ENCODE measurements at regions not wholly inside any gene's neighbourhood (a gene's known extent, or its start where the extent isn't known, plus 50 kb on each side); places are given as distances from the start of the nearest gene placed in this dataset.
"Not testable (repeated sequence)": the region's sequence is repeated elsewhere in the genome, so short reads cannot be mapped to it uniquely, and the experiment has no call there.

DNA sequence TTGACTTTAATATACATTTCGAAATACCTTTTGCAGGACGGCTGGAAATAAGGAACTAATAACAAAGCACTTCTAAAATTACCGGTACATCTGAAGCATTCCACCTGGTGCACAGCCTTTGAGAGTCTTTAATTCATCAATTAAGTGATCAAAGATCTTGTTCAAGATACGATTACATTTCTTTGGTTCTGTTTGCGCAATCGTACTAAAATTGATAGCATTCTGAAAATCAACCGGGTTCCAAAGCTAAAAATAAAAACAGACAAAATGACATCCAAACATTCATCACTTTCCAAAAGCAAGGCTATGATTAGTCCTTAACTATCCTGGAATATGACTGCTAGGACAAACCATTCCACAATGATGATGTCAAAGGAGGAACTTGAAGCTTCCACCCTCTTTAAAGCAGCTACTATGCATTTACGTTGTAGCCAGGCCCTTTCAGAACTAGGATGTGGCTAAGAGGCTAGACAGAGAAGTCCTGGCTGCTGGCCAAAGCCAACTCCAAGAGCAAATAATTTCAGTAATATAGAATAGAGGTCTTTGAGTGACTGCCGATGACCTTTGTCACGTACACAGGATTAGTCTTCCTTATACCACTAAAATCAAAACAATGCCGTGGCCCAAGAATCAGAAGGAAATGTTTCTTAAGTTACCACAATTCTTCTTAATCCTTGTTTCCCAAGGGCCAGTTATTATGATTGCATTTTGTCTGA is 299.8 kb upstream of the PSMD7 start:
- intact Hi-C loops (cut with DNase I): no loop called here
- DNase-seq (ENCODE audit: low spot score) (no peak), ATAC-seq (peak; percentile 39)

DNA sequence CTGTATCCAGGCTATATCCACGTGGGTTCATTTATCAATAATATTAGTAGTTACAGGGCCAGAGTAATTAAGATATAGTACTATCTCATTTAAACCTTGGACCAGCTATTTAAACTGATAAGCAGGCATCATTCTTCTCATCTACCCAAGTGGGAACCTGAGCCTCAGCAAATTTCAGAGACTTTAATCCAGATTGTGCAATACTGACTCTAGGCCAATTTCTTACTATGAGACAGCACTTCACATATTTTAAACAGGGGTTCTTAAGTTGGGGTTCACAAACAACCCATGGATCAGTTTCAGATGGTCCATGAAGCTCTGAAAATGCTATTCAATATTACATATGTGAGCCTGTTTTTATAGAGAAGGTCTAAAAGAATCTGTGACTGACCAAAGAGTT is 302.7 kb upstream of the PSMD7 start:
- intact Hi-C loops (cut with DNase I): no loop called here
- DNase-seq (ENCODE audit: low spot score) (no peak), ATAC-seq (no peak)

DNA sequence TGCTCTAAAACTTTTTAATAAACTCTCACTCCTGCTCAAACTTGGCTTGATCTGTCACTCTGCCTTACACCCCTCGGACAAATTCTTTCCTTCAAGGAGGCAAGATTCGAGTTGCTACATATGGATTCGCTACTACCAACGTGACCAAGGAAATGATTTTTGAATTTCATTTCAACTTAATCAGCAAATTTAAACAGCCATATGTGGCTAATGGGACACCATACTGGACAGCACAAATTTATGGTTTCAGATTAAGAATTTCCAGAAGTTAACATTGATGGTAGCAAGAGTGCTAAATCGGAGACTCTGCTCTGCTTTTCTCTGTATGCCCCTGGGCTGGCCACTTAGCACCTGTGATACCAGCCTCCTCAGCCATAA is 318.2 kb upstream of the PSMD7 start:
- DNase-seq (ENCODE audit: low spot score) (no peak), ATAC-seq (no peak)
- intact Hi-C loops (cut with DNase I): no loop called here

DNA sequence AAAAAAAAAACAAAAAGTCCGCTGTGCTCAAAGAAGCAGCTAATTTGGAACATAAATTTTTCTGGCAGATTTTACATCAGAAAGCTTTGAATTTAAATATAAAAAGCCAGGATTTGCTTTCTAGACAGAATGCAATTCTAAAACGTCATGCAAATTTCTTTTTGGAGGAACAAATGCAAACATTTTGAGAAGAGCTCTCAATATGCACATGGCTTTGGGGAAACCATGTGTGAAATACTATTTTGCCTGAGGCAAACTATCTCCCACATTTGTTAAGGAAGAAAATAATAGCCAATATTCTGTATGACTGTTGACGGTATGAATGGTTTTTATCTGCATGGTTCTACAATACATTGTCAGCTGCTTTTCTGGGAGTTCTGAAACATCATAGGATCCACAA is 320.0 kb upstream of the PSMD7 start:
- ATAC-seq (no peak), DNase-seq (ENCODE audit: low spot score) (no peak)
- intact Hi-C loops (cut with DNase I): no loop called here

DNA sequence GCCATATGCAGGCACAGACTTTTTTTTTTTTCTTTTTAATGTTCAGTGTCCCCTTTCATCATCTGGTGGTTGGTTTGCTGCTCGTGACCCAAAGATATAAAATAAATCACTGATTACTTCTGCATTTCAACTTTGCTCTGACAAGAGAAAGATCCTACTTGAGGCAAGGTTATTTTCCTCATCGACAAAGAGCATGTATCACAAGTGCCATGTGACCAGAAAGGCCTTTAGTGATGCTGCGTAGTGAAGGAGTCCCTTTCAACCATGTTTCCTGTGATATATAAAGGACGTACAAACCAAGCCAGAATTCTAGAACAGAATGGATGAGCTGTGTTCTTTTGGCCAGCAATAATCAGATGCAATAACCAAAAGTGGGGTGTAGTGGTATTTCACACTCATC is 323.4 kb upstream of the PSMD7 start:
- intact Hi-C loops (cut with DNase I): no loop called here
- DNase-seq (ENCODE audit: low spot score) (no peak), ATAC-seq (no peak)

DNA sequence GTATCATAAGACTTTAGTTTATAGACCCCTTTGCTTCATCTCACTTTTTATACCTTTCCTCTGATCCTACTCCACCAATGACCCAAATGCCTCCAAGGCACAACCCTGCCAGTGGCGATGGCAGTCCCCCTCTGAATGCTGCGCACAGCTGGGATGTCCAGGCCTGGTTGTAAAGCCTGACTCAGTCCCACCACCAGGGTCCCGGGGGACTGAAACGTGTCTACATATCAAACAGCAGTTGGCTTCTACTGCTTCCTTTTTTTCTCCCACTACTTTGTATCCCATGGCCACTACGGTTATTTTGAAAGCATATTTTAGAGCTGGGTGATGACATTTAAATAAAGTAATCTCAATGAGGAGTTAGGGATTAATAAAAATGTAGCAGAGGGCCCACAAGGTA is 329.8 kb upstream of the PSMD7 start:
- intact Hi-C loops (cut with DNase I): no loop called here
- ATAC-seq (no peak), DNase-seq (ENCODE audit: low spot score) (no peak)

DNA sequence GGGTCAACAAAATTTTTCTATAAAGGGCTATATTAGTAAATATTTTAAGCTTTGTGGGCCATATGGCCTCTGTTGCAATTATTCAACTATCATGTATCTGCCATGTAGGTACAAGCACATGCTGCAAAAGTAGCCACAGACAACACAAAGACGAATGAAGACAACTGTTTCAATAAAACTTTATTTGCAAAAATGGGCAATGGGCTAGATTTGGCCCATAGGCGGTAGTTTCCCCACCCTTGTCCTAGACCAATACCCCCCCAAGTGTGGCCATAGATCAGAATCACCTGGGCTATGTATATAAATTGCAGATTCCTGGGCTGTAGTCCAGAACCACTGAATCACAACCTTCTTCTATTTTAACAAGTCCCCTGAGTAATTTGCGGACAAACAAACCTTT is 331.0 kb upstream of the PSMD7 start:
- no peak for DNase-seq (ENCODE audit: low spot score)
- ATAC-seq: no peak
- intact Hi-C loops (cut with DNase I): no loop called here

DNA sequence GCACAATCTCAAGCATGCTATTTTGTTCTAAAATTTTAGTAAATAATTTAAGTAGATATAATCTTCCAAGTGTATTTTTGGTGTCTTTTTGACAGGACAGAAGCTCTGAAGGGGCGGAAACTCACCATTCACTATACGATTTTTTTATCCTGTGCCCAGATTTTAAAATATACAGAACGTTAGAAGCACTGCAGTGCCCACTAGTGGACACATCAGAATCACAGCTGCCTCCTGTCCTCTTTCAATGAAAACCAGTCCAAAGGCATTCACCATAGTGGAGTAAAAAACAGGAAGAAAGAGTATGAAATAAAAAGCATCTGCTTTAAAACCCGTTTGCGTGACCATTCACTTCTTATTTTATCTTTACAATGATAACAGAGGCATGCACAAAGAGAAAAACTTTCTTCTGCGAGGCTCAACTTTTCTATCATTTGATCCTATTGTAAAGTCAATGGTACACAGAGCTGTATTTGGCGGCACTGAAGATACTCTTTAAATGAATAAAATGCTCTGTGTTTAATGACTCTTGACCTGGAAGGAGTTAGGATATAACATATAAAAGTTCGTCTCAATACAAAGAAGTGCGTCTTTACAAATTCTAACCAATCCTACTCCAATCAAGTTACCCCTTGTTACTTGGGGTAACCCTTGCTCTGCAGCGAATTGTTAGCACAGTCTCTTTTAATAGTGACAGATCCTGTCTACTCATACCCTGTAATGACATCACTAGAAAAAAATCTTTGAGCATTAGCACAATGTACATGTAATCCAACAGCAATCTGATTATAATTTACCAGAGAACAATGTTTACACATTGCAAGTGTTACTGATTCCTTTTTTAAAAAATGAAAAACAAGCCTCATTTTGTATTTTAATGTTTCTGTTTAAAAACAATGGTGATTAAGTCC is 339.8 kb upstream of the PSMD7 start:
- DNase-seq (ENCODE audit: low spot score) (peak; percentile 73), ATAC-seq (peak; percentile 58)
- intact Hi-C loops (cut with DNase I): no loop called here

DNA sequence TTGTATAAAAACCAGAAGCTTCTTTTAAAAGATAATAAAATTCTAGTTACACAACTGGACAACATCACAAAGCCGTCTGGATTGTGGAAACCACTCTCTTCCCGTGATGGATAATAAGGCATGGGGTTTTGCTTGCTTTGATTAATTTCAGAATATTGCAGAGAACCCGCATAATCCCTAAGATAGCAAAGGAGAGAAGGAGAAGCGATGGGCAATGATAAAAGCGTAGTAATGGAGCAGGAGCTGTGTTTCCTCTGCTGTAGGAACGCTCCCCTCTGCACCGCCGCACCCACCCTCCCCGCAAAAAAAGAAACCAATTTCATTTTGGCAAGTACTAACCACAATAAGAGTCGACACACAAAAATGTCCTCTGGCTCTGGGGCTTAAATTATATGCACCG is 340.9 kb upstream of the PSMD7 start:
- no peak for DNase-seq (ENCODE audit: low spot score)
- intact Hi-C loops (cut with DNase I): no loop called here
- ATAC-seq: no peak

DNA sequence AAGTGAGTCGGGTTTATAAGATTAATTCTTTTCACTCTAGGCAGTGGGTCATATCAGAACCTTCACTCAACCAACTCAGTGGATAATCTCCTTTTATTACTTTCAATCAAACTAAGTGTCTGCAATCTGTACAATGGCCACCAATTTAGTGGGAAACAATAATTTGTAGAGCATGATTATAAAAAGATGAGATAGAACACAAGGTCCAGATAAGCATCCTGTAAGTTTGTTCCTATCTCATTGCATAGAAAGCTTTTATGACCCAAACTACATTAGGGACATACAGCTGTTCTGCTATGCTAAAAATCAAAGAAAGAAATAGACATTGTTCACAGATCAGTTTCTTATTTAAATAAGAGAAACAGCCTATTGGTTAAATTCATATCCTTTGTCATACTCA is 341.4 kb upstream of the PSMD7 start:
- ATAC-seq (no peak), DNase-seq (ENCODE audit: low spot score) (no peak)
- intact Hi-C loops (cut with DNase I): no loop called here

DNA sequence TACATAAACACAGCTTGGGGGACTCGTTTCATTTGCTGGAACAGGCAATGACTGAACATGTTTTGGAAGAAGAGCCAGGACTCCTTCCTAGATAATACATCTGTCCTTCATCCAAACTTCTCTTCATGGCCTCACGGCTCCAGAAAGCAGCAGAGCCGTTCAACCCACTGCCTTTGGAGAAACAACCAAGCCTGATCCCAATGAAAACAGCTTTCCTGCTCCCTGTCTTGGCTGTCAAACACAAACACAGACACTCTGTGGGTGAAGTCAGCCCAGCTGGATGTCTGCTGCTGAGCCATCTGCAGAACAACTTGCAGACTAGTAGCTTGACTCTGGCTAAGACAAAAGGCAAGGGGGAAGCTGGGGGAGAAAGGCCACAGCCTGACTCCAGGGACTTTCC is 345.1 kb upstream of the PSMD7 start:
- intact Hi-C loops (cut with DNase I): no loop called here
- DNase-seq (ENCODE audit: low spot score) (no peak), ATAC-seq (peak; percentile 73)

DNA sequence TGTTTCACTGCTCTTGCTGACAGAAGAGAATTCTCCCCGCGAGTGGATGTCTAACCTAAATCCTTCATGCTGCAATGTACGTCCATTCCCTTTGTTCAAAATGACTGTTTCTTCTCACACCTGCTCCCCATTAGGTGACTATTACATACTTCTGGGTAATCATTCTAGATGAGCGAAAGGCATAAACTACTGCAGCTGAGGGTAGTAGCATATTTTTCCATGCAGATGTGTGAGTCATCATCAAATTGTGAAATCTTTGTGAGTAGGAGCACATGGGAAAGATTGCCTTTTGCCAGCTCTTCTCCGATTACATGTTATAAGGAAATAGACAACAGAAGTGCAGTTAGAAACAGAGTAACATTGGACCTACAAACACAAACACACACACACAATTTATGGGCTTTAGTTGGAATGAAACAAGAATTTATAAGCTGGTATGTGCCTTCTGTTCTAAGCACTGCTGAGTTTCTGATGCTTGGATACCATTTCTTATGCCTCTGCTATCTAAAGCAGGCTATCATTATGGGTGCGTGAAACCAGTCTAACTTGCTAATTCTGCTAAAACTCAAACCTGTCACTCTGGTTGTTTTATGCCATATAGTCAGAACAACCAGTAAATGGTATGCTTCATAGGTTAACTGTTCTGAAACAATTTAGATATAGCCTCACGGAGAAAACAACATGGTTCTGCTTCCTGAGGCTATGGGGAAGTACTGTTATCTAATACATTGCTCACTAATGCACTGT is 346.9 kb upstream of the PSMD7 start:
- ATAC-seq (peak; percentile 91), DNase-seq (ENCODE audit: low spot score) (no peak)
- intact Hi-C loops (cut with DNase I): no loop called here

DNA sequence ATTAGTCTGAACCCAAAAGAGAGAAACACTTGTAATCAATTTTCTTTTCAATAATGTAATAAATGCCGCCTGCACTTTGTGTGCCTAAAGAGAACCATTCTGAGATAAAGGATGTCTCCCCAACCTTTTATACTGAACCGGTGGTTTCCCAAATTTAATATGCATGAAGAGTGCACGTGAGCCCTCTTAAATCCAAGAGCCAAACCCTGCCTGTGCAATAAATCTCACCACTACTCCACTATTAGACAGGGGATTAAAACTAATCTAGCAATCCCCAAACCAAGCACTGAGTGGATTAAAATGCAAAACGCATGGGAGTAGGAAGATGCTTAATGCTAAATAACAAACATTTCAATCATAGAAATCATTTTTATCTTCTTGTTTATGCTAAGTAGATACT is 351.0 kb upstream of the PSMD7 start:
- intact Hi-C loops (cut with DNase I): no loop called here
- DNase-seq (ENCODE audit: low spot score): no peak

DNA sequence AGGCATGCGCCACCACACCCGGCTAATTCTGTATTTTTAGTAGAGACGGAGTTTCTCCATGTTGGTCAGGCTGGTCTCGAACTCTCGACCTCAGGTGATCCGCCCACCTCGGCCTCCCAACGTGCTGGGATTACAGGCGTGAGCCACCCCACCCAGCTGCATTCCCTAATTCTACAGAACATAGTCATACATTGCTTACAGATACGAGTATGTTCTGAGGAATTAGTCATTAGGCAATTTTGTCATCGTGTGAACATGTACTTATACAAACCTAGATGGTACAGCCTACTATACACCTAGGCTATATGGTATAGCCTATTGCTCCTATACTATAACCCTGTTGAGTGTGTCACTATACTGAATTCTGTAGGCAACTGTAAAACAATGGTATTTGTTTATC is 353.4 kb upstream of the PSMD7 start:
- intact Hi-C loops (cut with DNase I); ATAC-seq; DNase-seq (ENCODE audit: low spot score): not testable (repeated sequence)

More for the DNA sequence above, 351.0 kb upstream of the PSMD7 start:
- no peak for ATAC-seq

DNA sequence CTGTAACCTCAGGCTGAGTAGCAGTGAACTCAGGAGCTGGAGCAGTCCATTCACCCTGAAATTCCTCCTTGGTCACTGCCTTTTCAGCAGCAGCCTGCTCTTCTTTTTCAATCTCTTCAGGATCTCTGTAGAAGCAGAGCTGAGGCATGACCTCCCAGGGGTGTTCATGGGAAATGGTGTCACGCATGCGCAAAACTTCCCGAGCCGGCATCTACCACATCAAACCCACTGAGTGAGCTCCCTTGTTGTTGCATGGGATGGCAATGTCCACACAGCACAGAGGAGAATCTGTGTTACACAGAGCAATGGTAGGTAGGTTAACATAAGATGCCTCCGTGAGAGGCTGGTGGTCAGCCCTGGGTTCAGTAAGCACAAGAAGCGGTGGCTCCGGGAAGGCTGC is 355.8 kb upstream of the PSMD7 start:
- DNase-seq (ENCODE audit: low spot score); ATAC-seq; intact Hi-C loops (cut with DNase I): not testable (repeated sequence)

DNA sequence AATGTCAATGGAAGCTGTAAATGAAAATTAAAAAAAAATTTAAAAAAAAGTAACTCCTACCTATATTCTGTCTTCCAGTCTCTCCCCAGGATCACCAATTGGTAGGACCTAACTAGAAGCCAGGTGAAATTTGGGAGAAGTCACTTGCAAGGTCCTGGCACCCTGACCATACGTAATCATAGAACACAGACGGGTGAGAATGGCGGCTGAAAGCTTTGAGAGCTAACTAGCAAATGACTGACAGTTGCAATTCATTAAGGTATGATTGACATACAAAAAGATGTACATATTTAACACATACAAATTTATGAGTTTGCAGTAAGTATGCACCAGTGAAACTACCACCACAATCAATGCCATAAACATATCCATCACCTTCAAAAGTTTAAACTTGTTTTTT is 372.7 kb upstream of the PSMD7 start:
- intact Hi-C loops (cut with DNase I): no loop called here
- no peak for DNase-seq (ENCODE audit: low spot score)
- ATAC-seq: no peak

DNA sequence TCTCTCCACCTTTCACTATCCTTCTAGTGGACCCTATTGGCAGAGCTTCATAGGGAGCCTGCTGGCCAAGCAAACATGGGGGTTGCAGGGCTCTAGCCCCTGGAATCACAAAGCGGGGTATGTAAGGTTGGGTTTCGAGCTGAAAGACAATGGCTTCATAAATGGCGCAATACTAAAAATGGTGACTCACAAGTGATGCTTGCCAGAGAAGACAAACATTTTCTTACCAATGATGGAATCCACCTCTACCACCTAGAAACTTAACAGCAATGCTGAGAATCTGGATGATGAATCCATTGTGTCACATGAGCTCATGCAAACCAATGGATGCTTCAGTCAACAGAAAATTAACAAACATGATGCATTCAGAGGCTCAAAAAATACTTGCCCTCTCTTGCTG is 375.3 kb upstream of the PSMD7 start:
- no peak for ATAC-seq

DNA sequence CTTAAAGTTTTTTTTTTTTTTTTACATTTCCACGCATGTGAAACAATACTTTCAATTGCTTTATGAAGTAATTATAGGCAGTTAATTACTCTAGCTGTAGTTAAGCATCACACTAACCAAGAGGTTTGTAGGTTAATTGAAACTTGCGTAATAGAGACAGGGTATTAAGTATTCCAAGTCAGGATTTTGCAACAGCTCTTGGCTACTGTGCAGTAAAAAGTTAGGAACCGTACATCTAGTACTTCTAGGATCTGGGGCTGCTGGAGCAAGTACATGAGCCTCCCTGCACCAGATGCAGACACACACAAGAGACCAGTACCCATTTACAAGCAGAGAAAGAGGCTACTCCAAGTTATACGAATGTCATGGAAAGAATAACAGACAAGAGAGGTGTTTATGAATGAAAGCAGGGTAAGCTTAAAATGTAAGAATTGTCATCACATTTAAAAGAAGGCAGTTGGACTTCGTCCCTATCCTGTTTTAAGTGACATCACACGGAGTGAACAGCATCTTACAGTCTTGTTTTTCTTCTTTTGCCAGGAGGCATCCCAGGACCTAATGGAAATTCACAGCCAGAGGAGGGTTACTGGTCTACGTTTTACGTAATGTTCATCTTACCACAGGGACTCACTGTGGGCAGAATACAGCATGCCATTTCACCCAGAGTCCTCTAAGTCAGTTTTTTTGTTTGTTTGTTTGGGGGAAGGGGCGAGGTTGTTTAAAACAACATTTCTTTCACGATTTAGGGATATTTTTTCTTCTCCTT is 379.6 kb upstream of the PSMD7 start:
- peak; percentile 94 for ATAC-seq
- intact Hi-C loops (cut with DNase I): no loop called here
- DNase-seq (ENCODE audit: low spot score): no peak

More for the DNA sequence above, 375.3 kb upstream of the PSMD7 start:
- intact Hi-C loops (cut with DNase I): no loop called here
- no peak for DNase-seq (ENCODE audit: low spot score)

DNA sequence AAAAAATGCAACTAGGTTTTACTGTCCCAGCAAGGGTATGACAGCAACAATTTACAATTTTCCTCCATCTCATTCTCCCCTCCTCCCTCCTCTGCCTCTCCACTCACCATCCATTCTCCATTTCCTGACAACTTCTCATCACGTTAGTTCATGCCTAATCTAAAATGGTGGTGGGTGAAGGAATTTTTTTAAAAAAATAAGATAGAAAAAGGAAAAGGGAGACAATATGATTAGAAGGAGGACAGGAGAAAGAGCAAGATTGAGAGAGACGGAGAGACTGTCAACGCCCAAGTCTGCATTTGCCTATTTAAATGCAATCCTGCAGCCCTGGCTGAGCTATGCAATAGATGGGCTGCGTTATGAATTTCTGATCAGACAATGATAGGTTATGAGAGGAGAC is 380.7 kb upstream of the PSMD7 start:
- intact Hi-C loops (cut with DNase I): no loop called here
- ATAC-seq: no peak
- DNase-seq (ENCODE audit: low spot score): no peak
